Keratinocyte (primary cell): ENCODE measurements at regions not wholly inside any gene's neighbourhood (a gene's known extent, or its start where the extent isn't known, plus 50 kb on each side); places are given as distances from the start of the nearest gene placed in this dataset.

Source experiments
- DNase-seq: peaks from one replicate; pipeline ENCODE4 v3.0.0-alpha.2; 2011; ENCODE audit warnings: low read depth, missing footprints, low spot score
- FAIRE-seq: peaks from 2 replicates; lab custom pipeline; 2011; peaks lifted over from hg19 to GRCh38; lab: Jason Lieb, UNC
- H2AFZ ChIP-seq: 2 replicates; pipeline ENCODE4 v1.6.0; 2012; ENCODE audit warnings: low read length, control low read depth, inconsistent platforms; ENCODE audit not compliant: control insufficient read depth
- H3K27ac ChIP-seq: 2 replicates; pipeline ENCODE4 v1.5.1; 2011; ENCODE audit warnings: low read length; ENCODE audit not compliant: control insufficient read depth, insufficient read depth
- H3K27me3 ChIP-seq: 3 replicates; pipeline ENCODE4 v1.6.0; 2011; ENCODE audit warnings: low read length; ENCODE audit not compliant: control insufficient read depth, insufficient read depth; ENCODE audit errors: extremely low read depth
- H3K36me3 ChIP-seq, 2 experiments: 2 replicates in 1 of 2; 3 replicates in 1 of 2; pipeline ENCODE4 v1.5.1; 2011; ENCODE audit warnings: low read length in 2 of 2, mild to moderate bottlenecking in 1 of 2; ENCODE audit not compliant: control insufficient read depth in 2 of 2, insufficient read depth in 2 of 2; ENCODE audit errors: extremely low read depth in 1 of 2
- H3K4me1 ChIP-seq: 3 replicates; pipeline ENCODE4 v1.5.1; 2011; ENCODE audit warnings: low read length; ENCODE audit not compliant: control insufficient read depth, insufficient read depth; ENCODE audit errors: extremely low read depth
- H3K4me2 ChIP-seq: 3 replicates; pipeline ENCODE4 v1.6.0; 2011; ENCODE audit warnings: low read depth, low read length; ENCODE audit not compliant: control insufficient read depth, insufficient read depth; ENCODE audit errors: extremely low read depth
- H3K4me3 ChIP-seq, 3 experiments: fragments of 200-600 bp in 1 of 3; sonication (generic) in 1 of 3; 2 replicates in 2 of 3; 3 replicates in 1 of 3; pipeline ENCODE4 v1.5.1; 2011 to 2016; ENCODE audit warnings: low read length in 3 of 3, mild to moderate bottlenecking in 3 of 3, control low read depth in 2 of 3, inconsistent platforms in 1 of 3, low read depth in 1 of 3, mixed read lengths in 1 of 3, mixed run types in 1 of 3, moderate library complexity in 1 of 3; ENCODE audit not compliant: control insufficient read depth in 2 of 3, insufficient read depth in 2 of 3; ENCODE audit errors: extremely low read depth in 1 of 3
- H3K79me2 ChIP-seq: 2 replicates; pipeline ENCODE4 v1.6.0; 2012; ENCODE audit warnings: low read length; ENCODE audit not compliant: control insufficient read depth, insufficient read depth
- H3K9ac ChIP-seq: 3 replicates; pipeline ENCODE4 v1.6.0; 2011; ENCODE audit warnings: low read length; ENCODE audit not compliant: control insufficient read depth, insufficient read depth; ENCODE audit errors: extremely low read depth
- H3K9me1 ChIP-seq: 3 replicates; pipeline ENCODE4 v1.6.0; 2011; ENCODE audit warnings: low read length; ENCODE audit not compliant: control insufficient read depth, insufficient read depth; ENCODE audit errors: extremely low read depth
- H3K9me3 ChIP-seq: 2 replicates; pipeline ENCODE4 v1.5.1; 2012; ENCODE audit warnings: low read depth, low read length; ENCODE audit not compliant: control insufficient read depth
- H4K20me1 ChIP-seq: 3 replicates; pipeline ENCODE4 v1.6.0; 2011; ENCODE audit warnings: low read length; ENCODE audit not compliant: control insufficient read depth, insufficient read depth; ENCODE audit errors: extremely low read depth
- CTCF ChIP-seq, 3 experiments: IDR thresholded peaks in 1 of 3; conservative IDR thresholded peaks in 1 of 3; optimal IDR thresholded peaks in 1 of 3; 2 replicates in 2 of 3; 3 replicates in 1 of 3; pipeline versions ENCODE3 to v1.5.1; 2011; ENCODE audit warnings: low read length in 3 of 3, mild to moderate bottlenecking in 3 of 3, moderate library complexity in 2 of 3, control low read depth in 1 of 3, inconsistent platforms in 1 of 3; ENCODE audit not compliant: insufficient read depth in 2 of 3; ENCODE audit errors: extremely low read depth in 1 of 3
- EZH2 ChIP-seq: IDR thresholded peaks from one replicate; pipeline ENCODE4 v1.6.1; 2012; ENCODE audit warnings: inconsistent platforms, mild to moderate bottlenecking, low read length, moderate library complexity
- dilution Hi-C: fragments of 300-500 bp; cut with MboI; formaldehyde crosslinking; loops from one replicate; pipeline ENCODE4 v1.7.0; 2020; ENCODE audit warnings: low sequenced_read_pairs; ENCODE audit not compliant: extremely low pct_ligation_motif_present

GRCh38 chr22:22422629-22423112 is 85.9 kb downstream of the ZNF280B start:
- Histone ChIP-seq H3K9me1 (no peaks in the 10 kb centered on the region), H2AFZ (no peak overlapping the region), H3K27me3 (peaks cover 6% of the 10 kb centered on the region), H3K9me3 (no peaks in the 10 kb centered on the region), H3K4me2 (no peak overlapping the region), H3K27ac (no peak overlapping the region), H3K79me2 (no peaks in the 10 kb centered on the region), H3K36me3 (no peaks in the 10 kb centered on the region), H3K4me3 (no peak overlapping the region), H4K20me1 (no peaks in the 10 kb centered on the region), H3K9ac (no peak overlapping the region), H3K4me1 (no peaks in the 10 kb centered on the region)
- no peak for DNase-seq
- FAIRE-seq = no peak
- dilution Hi-C loops = no loop called here
- TF ChIP-seq CTCF (optimal IDR thresholded peaks at IDR 0.05 in 1 of 3, IDR thresholded peaks at IDR 0.05 in 1 of 3, conservative IDR thresholded peaks at IDR 0.05 in 1 of 3; ENCODE audit: extremely low read depth in 1 of 3, insufficient read depth in 2 of 3, low read length in 3 of 3) (peak; percentile 62 to 89 (median 88)), EZH2 (no peak)

- DNase-seq (no peak), FAIRE-seq (no peak)
- Histone ChIP-seq H2AFZ (no peak overlapping the region), H3K4me1 (no peaks in the 10 kb centered on the region), H3K79me2 (no peaks in the 10 kb centered on the region), H3K27me3 (peaks cover 6% of the 10 kb centered on the region), H3K4me2 (no peak overlapping the region), H3K27ac (no peak overlapping the region), H3K36me3 (no peaks in the 10 kb centered on the region), H4K20me1 (no peaks in the 10 kb centered on the region), H3K9ac (no peak overlapping the region), H3K9me3 (no peaks in the 10 kb centered on the region), H3K9me1 (no peaks in the 10 kb centered on the region), H3K4me3 (no peak overlapping the region)
- dilution Hi-C loops = no loop called here
- TF ChIP-seq EZH2 (no peak), CTCF (optimal IDR thresholded peaks at IDR 0.05 in 1 of 3, IDR thresholded peaks at IDR 0.05 in 1 of 3, conservative IDR thresholded peaks at IDR 0.05 in 1 of 3; ENCODE audit: extremely low read depth in 1 of 3, insufficient read depth in 2 of 3, low read length in 3 of 3) (no peak)
These were observed 84.9 kb downstream of the ZNF280B start for GRCh38 chr22:22423681-22424080.
